ENCODE measurements at regions not wholly inside any gene's neighbourhood (a gene's known extent, or its start where the extent isn't known, plus 50 kb on each side); places are given as distances from the start of the nearest gene placed in this dataset.

DNA sequence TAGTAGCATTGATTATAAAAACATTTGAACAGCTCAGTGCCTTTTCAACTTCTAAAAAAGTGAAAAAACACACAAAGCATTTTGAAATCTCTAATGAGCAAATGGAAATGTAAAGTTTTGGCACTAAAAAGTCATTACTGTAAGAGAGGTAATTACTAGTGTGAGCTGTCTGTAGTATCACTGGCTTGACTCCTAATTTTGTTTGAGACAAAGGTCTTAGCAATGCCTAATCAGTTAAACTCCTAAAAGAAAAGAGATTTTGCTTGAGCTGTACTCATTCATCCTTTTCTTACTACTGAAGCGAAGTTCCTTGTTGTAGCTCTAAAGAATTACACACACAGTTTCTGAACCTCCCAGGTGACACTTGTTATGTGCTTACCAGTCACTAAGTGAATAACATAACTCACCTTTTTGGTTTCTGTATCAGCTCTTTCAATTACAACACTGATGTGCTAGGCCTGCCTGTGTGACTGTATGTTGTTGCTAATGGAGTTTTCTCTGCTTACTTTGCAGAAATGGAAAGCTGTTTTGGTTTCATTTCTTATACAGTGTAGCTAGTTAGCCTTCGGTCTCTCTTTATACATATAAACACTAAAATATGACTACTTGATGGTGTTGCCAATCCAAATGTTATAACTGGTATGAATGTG is 924.4 kb upstream of the TENM4 start:
- no peak for DNase-seq

DNA sequence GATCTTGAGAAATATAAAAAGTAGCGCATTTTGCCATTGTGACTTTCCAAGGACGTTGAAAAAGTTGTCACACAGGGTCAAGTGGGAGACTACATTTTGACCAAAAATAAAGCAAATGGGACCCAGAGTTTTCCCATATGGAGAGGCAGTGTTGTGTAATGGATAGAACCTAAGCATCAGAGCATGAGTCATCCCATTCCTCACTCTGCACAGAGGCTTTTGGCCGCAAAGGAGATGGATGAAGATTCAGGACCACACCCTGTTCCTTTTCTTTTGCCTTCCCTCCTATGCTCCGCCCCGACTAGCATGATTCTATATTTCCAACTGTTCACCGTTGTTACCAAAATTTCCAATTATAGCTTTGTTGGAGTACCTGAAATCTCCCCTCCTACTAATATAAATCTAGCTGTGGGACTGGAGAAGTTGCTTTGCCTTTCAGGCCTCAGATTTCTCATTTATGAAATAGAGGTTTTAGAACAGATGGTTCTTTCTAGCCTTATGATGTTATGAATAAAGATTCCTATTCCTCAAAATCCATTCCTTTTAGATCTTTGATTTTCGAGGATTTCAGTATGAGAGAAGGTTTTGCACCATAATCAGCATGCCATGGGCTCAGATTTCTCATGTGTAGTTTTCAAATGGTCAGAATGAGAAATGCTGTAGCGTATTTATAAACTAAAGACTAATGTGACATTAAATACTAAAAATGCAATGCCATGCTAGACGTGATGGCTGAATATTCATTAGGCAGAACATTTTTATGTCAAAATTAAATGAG is 921.9 kb upstream of the TENM4 start:
- DNase-seq = no peak

DNA sequence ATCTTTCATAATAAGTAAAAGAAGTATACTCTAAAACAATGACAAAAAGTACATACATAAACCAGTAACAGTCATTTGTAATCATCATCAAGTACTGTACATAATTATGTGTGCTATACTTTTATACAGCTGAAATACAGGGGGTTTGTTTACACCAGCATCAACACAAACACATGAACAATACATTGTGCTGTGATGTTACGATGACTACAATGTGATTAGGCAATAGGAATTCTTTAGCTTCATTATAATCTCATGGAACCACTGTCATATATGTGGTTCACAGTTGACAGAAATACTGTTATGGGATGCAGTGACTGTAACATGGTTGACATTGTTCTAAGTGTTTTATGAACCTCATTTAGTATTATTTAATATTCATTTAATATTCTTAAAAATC is 914.4 kb upstream of the TENM4 start:
- DNase-seq = no peak

DNA sequence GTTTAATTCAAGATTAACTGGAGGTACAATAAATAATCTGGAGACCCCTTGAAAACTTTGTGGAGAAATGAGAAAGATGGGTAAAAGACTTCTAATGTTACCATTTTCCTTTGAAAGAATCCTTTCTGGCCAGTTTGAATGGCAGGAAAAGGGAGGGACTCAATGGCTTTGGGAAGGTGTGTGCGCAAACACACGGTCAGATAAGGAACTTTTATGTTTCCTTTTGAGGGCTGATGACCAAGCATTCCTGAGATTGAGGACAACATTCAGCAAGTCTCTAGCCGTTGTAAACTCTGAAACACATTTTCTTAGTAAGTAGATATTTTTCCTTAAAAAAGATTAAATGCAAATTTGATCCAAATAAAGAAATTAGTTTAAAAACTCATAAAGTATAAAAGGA is 909.7 kb upstream of the TENM4 start:
- no peak for DNase-seq

DNA sequence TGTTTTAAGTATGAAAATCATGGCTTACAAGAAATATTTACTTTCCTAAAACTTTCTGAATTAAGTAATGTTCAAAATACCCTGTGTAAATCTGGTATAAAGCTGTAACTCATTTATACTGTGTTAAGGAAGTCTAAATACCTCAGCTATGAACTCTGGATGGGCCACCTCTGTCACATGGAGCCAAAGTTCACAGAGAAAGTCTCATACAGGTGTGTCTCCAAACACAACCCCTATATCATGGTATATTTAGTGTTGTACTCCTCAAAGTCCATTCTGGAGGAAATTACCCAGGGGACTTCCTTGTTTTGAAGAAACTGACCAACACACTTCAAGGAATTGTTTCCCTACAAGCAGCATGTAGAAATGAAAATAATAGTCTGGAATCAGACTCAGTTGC is 909.2 kb upstream of the TENM4 start:
- no peak for DNase-seq

DNA sequence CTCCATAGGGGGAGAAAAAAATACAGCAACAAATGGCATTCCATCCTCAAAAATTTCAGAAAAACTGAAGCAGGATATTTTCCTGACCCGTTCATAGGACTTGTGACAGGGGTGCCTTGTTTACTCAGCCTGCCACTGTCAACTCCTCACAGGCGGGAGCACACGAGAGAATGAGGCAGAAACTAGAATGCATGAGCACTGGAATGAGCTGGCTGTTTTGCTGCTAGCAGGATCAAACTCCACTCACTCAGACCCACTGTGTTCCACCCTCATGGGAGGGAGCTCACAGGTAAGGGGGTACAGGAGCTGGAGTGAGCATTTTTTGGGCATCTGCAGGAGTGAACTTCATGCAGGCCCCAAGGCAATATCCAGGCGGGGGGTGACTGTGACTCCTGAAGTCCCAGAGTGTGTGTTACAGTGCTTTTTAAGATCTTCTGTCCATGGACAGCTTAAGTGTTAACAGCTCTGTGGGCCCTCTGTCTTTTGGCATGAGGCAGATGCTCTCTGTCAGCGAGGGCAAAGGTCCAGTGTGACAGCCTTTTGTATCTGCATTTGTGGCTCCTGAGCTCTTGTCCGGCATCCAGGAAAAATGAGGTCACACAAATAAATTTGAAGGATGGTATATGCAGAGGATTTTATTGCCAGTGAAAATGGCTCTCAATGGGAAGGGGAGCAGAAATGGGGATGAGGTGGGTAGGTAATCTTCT is 905.7 kb upstream of the TENM4 start:
- no peak for DNase-seq

DNA sequence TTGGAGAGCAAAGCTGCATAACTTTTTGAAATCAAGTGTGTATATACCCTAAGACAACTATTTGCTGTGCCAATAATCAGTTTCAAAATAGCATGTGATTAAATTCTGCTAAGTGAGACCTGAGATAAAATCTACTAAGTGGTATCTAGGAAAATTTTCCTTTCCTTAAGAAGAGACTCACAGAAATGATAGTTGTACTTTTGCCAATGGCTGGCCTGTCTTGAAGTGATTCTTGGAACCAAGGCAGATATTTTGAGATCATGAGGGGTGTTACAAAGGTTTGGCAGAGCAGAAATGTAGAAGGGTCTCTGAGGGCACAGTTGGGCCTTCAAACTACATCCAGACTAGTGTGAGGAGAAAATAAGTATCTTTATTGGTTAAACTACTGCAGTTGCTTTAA is 902.6 kb upstream of the TENM4 start:
- DNase-seq = no peak

DNA sequence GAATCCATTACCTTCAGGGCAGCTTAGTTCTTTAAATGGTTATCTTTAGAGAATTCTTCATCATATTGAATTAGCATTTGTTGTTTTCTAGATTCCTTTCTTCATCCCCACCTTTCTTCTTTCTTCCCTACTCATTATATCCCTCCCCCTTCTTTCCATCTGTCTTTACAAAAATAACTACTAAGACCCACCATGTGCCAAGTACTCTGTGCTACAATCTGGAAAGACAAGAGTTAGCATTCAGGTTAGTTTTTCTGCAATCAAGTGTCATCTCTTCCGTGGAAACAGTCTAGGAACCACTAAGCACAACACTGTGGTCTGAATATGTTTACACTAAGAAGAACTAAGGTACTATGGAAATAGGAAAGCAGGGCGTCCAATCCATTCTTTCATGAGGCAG is 897.4 kb upstream of the TENM4 start:
- no peak for DNase-seq

DNA sequence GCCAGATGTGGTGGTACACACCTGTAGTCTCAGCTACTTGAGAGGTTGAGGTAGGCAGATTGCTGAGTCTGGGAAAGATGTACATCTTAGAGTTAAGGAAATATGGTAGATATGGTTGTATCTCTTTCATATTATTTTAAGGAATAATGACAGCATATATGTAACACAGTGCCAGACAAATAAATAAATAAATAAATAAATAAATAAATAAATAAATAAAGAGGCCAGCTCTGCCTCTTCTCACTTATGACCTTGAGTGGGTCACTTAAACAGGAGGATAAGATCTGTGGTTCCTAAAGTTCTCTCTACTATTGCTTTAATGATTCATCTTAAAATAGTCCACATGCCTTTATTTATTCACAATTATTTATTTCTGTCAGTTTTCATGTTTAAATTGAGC is 890.9 kb upstream of the TENM4 start:
- DNase-seq = no peak

DNA sequence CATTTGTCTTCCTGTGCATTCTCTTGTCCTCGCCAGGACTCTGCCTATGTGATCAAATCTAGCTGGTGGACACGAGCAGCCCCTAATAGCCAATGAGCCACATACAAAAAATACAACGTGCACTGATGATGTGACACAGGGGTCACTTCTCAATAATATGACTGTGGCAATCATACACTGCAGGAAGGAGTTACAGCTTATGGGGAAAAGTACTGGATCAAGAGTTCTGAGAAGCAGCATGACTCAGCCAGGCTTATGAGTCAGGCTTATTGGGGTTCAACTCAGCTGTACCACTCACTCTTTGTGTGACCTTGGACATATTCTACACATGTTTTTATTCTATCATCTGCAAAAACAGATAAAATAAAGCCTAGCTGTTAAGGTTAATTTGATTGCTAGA is 889.4 kb upstream of the TENM4 start:
- DNase-seq = no peak

DNA sequence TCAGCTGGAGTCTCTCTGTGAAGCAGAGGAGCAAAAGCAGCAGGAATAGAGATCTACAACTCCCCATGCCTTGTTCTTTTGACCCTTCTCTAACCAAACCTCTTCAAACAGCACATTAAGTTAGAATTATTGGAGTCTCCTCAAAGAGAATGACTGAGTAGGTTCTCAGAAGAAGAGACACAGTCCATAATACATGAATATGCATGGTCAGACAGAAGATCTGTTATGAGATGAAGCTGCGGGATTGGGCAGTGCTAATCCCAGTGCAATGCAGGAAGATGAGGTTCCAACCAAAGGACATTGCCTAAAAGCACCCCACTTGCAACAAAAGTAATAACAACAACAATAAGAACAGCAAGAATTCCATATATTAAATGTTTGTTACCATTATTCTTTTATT is 887.9 kb upstream of the TENM4 start:
- DNase-seq = no peak

DNA sequence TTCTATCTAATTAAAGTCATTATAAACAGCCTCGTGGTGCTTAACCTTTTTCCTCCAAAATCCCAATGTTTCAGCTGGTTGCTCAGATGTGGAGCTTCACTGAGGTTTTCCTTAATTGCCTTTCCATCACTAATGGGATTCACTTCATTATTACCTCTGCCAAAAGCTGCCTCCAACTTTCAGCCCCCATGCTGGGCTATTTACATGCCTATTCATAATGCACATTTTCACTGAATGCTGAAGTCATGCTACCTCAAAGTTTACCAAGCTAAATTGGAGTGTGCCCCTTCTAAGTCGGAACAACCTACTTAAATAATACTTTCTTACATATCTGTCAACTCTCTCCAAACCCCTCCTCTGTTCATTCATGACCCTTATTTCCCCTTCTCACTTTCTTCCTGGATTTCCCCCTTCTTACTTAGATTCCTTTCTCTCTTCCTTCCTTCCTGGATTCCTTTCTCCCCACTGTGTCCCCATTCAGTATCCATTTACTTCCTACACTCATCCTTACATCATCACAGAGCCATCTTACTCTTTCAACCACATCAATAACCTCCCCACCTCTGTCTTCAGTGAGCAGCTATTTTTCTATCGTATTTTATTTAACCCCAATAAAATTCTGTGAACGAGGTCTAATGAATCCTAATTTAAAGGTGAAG is 887.3 kb upstream of the TENM4 start:
- DNase-seq = no peak

DNA sequence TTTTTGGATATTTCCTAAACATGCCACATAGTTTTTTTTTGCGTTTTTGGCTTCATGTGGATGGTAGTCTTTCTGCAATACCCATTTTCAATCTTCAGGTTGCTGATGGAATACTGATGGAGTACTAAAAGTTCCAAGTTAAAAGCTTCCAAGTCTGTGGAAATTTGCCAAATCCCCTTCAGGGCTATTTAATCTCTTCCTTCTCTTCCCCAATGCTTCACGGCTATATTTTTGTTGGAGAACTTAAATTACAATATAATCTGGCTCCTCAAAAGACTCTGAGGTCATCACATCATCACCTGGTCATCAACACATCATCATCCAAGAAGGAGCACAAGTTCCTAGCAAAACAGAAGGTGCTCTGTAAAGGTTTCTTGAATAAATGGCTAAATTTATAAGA is 881.0 kb upstream of the TENM4 start:
- no peak for DNase-seq

DNA sequence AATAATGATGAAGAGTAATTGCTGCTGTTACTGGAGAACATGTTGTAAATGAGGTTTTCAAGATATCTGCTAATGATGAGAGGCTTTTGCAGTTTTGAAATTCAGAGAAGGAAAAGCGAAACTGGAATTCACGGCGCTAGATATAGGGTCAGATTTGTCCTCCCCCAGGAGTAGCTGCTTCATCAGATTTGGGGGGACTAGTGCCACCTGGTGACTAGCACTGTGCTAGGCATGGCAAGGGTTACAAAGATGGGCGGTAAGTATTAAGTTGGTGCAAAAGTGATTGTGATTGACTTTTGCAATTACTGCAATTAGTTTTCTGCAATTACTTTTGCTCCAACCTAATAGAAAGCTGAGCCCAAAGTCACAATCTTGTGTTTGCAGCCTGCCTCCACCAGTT is 879.9 kb upstream of the TENM4 start:
- no peak for DNase-seq

DNA sequence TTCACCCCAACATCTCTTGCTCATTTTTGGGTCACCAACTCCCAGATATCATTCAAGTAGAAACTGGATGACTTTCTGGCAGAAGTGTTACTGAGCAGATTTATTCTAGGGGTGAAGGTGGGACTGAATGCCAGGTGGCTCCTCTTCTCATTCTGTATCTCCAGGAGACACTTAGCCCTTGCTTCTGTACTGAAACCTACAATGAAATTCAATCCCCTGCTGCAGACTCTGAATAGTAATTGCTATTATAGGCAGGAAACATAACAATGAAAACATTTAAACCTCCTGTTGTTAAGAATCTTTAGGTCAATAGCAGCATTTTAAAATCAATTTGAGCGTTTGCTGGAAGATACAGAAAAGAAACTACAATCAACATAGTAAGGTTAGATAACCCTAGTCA is 879.4 kb upstream of the TENM4 start:
- DNase-seq = no peak

DNA sequence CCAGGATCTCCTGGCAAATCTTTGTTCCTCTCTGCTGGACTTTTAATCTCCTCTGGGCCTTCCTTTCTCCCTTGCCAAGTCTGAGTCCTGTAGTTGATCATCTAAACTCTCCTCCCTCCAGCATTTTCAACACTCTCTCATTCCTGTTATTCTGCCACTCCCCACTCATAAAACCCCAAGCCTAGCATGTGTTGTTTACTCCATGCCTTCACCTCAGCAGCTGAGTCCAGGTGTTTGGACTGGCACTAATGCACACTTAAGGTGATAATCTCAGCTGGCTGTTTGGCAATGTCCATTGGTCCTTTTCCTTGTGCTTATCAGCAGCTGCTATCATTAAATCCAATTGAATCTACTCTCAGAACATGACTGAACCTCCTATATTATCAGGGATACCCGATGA is 876.8 kb upstream of the TENM4 start:
- no peak for DNase-seq

DNA sequence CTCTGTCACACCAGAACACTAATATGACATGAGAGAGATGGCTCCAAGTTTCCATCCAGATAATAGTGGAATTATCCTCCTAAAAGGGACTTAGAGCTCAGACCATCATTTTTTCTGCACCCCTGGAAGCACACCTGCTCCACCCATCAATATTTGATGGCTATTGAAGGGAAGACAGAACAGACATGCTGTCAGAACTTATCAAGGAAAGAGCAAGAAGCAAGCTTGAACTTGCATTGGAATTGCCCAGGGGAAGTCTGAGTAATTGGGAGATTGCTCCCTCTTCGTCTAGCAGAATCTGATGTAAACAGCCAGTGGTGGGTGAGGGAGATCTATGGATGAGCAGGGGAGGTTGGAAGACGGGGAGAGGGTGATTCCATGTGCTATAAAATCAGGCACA is 874.4 kb upstream of the TENM4 start:
- no peak for DNase-seq

DNA sequence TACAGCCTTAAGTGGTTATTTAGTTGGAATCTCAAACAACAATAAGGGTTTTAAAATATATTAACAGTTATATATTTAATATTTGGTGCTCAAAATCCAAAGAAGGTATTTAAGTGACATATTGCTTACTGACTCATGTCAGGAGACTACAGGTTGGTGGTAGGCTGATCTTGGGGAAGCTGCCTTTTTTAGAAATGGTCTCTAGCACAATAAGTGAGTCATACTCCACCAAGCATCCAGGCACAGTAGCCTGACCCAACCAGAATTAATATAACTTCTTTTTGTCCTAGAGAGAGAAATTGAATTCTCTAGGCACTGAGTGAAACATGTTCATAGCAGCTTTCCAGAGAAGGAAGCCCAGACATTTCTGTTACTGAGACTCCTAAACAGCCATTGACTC is 868.5 kb upstream of the TENM4 start:
- DNase-seq = no peak

DNA sequence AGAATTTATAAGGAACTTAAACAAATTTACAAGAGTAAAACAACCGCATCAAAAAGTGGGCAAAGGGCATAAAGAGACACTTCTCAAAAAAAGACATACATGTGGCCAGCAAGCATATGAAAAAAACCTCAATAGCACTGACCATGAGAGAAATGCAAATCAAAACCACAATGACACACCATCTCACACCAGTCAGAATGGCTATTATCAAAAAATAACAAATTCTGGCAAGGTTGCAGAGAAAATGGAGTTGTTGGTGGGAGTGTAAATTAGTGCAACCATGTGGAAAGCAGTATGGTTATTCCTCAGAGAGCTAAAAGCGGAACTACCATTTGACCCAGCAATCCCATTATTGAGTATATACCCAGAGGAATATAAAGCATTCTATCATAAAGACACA is 866.8 kb upstream of the TENM4 start:
- no peak for DNase-seq

DNA sequence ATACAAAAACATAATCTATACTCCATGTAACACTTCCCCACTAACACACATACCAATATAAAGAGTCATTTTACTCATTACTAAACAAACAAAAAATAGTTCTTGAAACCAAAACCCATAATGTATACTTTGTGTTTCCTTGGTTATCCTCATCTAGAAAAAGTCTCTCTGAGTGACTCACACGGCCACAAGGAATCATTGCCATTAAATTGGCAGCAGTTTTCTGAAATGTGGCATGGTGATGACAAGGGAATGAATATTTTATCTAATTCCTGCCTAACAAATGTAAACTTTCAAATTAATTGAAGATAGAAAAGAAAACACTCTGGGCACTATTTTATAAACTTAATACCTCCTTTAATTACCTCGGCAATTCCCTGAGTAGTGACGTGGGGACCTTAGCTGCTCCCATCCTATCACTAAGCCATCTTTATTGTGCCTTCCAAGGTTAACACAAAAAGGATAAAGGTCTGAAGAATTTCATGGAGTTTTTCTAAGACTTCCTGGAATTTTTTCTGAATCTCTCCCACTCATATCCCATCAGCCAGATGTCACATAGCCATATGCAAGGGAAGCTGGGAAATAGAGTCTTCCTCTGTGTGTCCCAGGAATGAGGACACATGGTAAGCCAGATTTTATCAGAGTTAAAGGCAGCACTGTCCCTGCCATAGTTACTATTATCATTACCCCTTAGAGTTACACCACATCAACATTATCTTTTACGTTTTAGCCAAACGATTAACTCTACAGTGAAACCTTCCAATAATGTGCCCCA is 857.2 kb upstream of the TENM4 start:
- no peak for DNase-seq

DNA sequence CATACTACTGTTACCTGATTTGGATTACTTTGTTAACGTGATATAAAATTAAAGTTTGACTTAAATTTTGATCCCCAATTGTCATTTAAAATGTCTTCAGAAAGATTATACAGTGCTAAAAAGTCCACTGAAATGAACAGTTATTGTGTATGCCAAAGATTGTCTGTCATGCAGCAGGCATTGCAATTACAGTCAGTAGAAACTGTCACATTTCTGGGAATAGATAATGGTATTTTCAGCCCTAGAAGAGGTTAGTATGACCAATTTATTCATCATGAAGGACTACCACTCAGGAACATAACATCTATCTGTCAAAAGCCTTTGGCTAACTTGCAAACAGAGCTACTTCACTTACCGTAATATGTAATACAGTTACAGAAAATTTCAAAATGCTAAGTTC is 852.5 kb upstream of the TENM4 start:
- DNase-seq = no peak

DNA sequence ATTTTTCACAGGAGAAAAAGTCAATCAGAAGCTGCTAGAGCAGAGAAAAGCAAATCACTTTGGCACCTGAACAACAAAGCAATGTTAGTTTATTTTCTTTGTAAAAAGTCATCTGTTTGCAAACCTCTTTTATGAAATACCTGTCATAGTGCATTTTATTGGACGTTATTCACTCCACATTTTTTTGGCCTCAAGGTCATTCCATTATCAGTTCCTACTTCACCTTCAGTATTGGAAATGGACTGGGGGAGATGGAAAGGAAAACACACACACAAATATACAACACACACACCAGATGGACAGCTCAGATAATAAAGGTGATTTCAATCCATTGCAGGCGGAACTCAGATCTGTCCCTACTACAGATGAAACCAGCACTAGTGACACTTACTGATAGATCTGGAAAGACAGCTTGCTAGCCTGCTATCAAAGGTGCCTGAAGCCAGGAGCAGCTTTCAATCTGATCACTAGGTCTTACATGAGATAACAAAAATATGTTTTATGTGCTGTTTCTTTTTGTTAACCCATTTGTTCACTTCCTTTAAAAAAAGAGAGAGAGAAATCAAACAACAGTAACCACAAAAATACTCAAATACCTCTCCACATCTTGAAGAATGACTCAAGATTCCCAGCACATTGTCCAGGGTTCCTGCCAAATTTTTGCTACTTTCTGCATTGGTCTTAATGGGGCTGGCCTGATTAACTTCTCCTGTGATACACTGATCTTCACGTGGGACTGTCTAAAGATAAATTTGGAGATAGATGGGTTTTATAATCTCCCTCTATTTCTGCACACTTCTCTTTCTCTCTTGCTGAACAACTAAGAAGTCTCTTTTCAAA is 844.3 kb upstream of the TENM4 start:
- no peak for DNase-seq

Measured in activated CD8-positive, alpha-beta memory T cell treated with anti-CD3 and anti-CD28 coated beads, Interleukin-2, amount 50 U/mL, for 4 hours (primary cell).